ENCODE measurements at regions not wholly inside any gene's neighbourhood (a gene's known extent, or its start where the extent isn't known, plus 50 kb on each side); places are given as distances from the start of the nearest gene placed in this dataset.
"Not testable (repeated sequence)": the region's sequence is repeated elsewhere in the genome, so short reads cannot be mapped to it uniquely, and the experiment has no call there.

GRCh38 chr9:103225702-103226646, 230.8 kb downstream of the CYLC2 start:
- H3K36me3 ChIP-seq: no peaks in the 10 kb centered on the region
- 22% methylated on average over 4 of the region's 4 CpGs for WGBS (ENCODE audit: insufficient coverage, low coverage, low lambda C conversion rate, missing lambda C conversion rate)
- intact Hi-C loops (cut with DNase I): no loop called here
- no peaks in the 10 kb centered on the region for H3K9me3 ChIP-seq
- H3K4me1 ChIP-seq: no peaks in the 10 kb centered on the region
- no peak overlapping the region for H3K4me3 ChIP-seq
- ATAC-seq (no peak), DNase-seq (no peak)
- TF ChIP-seq POLR2A (IDR thresholded peaks at IDR 0.05) (no peak), CTCF (IDR thresholded peaks at IDR 0.05) (no peak)
- H3K27ac ChIP-seq: no peak overlapping the region
- H3K27me3 ChIP-seq: no peaks in the 10 kb centered on the region

GRCh38 chr9:103226647-103227013, 231.5 kb downstream of the CYLC2 start:
- no peak for ATAC-seq
- 47% methylated on average over 1 of the region's 1 CpG for WGBS (ENCODE audit: insufficient coverage, low coverage, low lambda C conversion rate, missing lambda C conversion rate)
- Histone ChIP-seq H3K4me3 (no peak overlapping the region), H3K27me3 (no peaks in the 10 kb centered on the region), H3K9me3 (no peaks in the 10 kb centered on the region), H3K4me1 (no peaks in the 10 kb centered on the region), H3K27ac (no peak overlapping the region), H3K36me3 (no peaks in the 10 kb centered on the region)
- TF ChIP-seq POLR2A (IDR thresholded peaks at IDR 0.05) (no peak), CTCF (IDR thresholded peaks at IDR 0.05) (no peak)
- no peak for DNase-seq
- intact Hi-C loops (cut with DNase I): no loop called here

GRCh38 chr9:103237571-103238109, 242.5 kb downstream of the CYLC2 start:
- WGBS (ENCODE audit: insufficient coverage, low coverage, low lambda C conversion rate, missing lambda C conversion rate): 12% methylated on average over 3 of the region's 24 CpGs
- H3K4me3 ChIP-seq; H3K27ac ChIP-seq; H3K4me1 ChIP-seq; H3K36me3 ChIP-seq; DNase-seq; intact Hi-C loops (cut with DNase I); H3K27me3 ChIP-seq; H3K9me3 ChIP-seq; ATAC-seq: not testable (repeated sequence)

- 36% methylated on average over 1 of the region's 1 CpG for whole genome bisulfite sequencing (ENCODE audit: insufficient coverage, low coverage, low lambda C conversion rate, missing lambda C conversion rate)
- TF ChIP-seq POLR2A (IDR thresholded peaks at IDR 0.05): no peak
- no peak for TF ChIP-seq CTCF (IDR thresholded peaks at IDR 0.05)
- no peak for ATAC-seq
- Histone ChIP-seq H3K9me3 (no peaks in the 10 kb centered on the region), H3K4me3 (no peak overlapping the region), H3K27ac (no peak overlapping the region), H3K4me1 (no peaks in the 10 kb centered on the region), H3K27me3 (no peaks in the 10 kb centered on the region), H3K36me3 (no peaks in the 10 kb centered on the region)
- no peak for DNase-seq
- intact Hi-C loops (cut with DNase I): no loop called here
Measured at GRCh38 chr9:103242025-103242424, 246.9 kb downstream of the CYLC2 start.

GRCh38 chr9:103242486-103242885, 247.4 kb downstream of the CYLC2 start:
- TF ChIP-seq POLR2A (IDR thresholded peaks at IDR 0.05) (no peak), CTCF (IDR thresholded peaks at IDR 0.05) (no peak)
- Histone ChIP-seq H3K4me3 (no peak overlapping the region), H3K27me3 (no peaks in the 10 kb centered on the region), H3K27ac (no peak overlapping the region), H3K4me1 (no peaks in the 10 kb centered on the region), H3K9me3 (no peaks in the 10 kb centered on the region), H3K36me3 (no peaks in the 10 kb centered on the region)
- ATAC-seq (no peak), DNase-seq (no peak)
- WGBS (ENCODE audit: insufficient coverage, low coverage, low lambda C conversion rate, missing lambda C conversion rate): 76% methylated on average over 2 of the region's 2 CpGs
- intact Hi-C loops (cut with DNase I): no loop called here

Measured in right lobe of liver (tissue), 6 donors.